Astrocyte (in vitro differentiated cells and primary cell): ENCODE measurements at regions not wholly inside any gene's neighbourhood (a gene's known extent, or its start where the extent isn't known, plus 50 kb on each side); places are given as distances from the start of the nearest gene placed in this dataset.

ENCODE experiments used
- CTCF ChIP-seq: IDR thresholded peaks from 2 replicates; pipeline ENCODE4 v1.5.1; 2011; ENCODE audit warnings: low read depth, mild to moderate bottlenecking, inconsistent platforms, low read length, moderate library complexity; ENCODE audit not compliant: insufficient read depth
- EZH2 ChIP-seq: IDR thresholded peaks from 2 replicates; pipeline ENCODE4 v1.6.1; 2012; ENCODE audit warnings: mild to moderate bottlenecking, low read length, inconsistent platforms; ENCODE audit not compliant: insufficient read depth

- no peak for TF ChIP-seq CTCF
- no peak for TF ChIP-seq EZH2
These were observed 635.9 kb downstream of the TLE1 start for GRCh38 chr9:81053298-81054025.
